Endometrium (tissue), 2 donors: ENCODE measurements at regions not wholly inside any gene's neighbourhood (a gene's known extent, or its start where the extent isn't known, plus 50 kb on each side); places are given as distances from the start of the nearest gene placed in this dataset.
"Not testable (repeated sequence)": the region's sequence is repeated elsewhere in the genome, so short reads cannot be mapped to it uniquely, and the experiment has no call there.

ENCODE experiments used
- FAIRE-seq: peaks from 2 replicates; lab custom pipeline; 2012; peaks lifted over from hg19 to GRCh38; lab: Jason Lieb, UNC
- donor health status: control.
- donor health status: control.

DNA sequence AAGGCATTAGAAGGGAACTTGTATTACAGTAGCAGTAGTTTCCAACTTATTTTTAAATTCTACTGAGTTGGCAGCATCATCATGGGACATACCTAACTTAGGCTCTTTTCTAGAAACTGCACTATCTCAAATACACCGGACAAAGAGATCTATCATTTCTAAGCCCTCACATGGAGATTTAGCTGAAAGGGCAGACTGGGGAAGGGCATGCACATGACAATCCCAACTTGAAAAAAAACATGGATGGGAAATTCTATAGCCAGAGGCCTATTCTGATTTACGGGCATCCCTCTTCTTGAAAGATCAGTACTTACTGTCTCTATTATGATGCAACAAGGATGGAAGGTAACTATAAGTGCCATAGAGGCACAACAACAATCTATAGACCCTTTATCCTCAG is 1328.6 kb downstream of the UQCRFS1 start:
- FAIRE-seq, result no peak

DNA sequence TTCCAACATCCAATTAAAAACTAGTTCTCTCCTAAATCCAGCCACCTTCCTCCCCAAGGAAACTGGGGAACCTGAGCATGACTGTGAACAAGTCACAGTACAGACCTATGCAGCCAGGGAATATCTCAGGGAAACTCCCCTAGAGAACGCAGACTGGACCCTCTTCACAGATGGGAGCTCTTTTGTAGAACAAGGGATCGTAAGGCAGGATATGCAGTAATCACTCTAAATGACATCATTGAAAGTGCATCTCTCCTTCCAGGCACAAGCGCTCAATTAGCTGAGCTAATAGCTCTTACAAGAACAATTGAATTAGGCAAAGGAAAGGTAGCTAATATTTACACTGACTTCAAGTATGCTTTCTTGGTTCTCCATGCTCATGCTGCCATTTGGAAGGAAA is 1331.7 kb downstream of the UQCRFS1 start:
- FAIRE-seq, result no peak

DNA sequence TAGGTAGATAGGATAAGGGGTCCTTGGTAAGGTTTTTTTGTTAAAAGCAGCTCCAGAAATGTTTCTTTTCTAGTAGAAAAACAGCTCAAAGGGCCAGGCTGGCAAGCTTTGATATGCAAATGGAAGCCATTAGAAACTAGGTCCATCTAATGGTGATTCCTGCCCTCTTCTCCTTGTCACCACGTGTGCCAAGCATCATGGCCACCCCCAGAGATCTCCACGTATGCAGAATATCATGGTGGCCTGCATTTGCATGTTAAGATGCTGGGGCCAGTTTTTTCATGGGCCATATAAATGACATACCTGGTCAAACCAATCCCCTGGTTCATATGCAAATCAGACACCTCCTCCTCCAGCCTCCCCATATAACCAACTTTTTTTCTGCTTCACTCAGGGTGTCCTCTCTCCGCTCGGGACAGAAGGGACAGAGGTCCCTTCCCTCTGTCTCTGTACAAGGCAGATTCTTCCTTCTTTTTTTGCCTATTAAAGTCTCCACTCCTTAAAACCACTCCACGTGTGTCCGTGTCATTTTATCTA is 1335.9 kb downstream of the UQCRFS1 start:
- no peak for FAIRE-seq

DNA sequence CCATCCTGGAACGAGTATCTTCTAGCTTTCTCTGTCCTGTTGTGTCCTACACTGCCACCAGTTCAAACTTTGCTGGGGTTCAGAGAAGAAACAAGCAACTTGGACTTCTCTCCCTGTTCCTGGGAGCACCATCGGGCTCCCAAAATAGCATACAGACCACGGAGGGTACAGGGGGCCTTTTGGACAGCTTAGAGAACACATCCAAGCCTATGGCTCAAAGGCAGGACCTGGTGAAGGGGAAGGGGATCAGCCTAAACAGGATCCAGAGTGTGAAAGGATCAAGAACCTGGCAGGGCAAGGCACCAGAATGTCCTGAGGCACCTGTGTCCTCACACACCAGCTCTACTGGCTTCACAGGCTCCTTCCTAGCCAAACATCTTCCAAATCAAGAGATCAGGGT is 1336.5 kb downstream of the UQCRFS1 start:
- FAIRE-seq, result no peak

DNA sequence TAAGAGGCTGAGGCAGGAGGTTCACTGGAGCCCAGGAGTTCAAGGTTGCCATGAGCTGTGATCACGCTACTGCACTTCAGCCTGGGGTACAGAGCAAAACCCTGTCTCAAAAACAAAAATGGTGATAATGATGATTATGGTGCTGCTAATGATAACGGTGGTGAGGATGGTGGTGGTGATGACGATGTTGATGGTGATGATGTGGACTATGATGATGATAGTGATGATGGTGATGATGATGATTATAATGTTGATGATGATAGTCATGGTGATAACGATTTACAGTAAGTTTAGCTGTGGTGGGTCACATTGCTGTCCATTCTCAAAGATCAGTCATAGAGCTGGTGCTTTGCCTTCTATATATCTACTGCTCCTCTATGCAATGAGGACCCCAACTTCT is 1340.6 kb downstream of the UQCRFS1 start:
- no peak for FAIRE-seq

DNA sequence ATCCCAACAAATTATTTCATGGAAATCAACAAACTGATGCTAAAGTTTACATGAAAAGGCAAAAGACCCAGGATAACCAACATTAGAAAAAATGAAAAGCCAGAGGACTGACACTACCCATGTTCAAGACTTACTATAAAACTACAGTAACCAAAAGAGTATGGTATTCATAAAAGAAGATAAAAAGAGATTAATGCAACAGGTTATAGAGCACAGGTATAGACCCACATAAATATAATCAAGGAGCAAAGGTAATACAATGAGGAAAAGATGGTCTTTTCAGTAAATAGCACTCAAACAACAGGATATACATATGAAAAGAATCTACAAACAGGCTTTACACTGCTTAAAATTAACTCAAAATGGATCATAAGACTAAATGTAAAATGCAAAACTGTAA is 1342.7 kb downstream of the UQCRFS1 start:
- no peak for FAIRE-seq

DNA sequence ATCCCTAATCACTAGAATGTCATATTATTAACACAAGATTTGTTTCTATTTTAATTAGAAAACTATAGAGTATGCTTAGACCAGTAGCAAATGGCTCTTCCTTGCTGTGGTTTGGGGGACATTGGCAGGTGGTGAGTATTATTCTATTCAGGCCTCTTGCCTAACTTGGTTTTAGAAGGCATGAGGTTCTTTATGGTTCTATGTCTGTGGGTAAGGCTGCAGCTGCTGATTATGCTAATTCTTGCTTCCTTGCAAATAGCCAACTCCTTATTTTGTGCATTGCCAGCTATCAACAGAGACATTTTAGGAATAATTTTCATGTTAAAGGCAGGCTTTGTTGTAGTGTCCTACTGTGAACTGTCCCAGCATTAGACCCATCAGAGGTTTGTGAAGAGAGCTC is 1344.9 kb downstream of the UQCRFS1 start:
- FAIRE-seq, result no peak

DNA sequence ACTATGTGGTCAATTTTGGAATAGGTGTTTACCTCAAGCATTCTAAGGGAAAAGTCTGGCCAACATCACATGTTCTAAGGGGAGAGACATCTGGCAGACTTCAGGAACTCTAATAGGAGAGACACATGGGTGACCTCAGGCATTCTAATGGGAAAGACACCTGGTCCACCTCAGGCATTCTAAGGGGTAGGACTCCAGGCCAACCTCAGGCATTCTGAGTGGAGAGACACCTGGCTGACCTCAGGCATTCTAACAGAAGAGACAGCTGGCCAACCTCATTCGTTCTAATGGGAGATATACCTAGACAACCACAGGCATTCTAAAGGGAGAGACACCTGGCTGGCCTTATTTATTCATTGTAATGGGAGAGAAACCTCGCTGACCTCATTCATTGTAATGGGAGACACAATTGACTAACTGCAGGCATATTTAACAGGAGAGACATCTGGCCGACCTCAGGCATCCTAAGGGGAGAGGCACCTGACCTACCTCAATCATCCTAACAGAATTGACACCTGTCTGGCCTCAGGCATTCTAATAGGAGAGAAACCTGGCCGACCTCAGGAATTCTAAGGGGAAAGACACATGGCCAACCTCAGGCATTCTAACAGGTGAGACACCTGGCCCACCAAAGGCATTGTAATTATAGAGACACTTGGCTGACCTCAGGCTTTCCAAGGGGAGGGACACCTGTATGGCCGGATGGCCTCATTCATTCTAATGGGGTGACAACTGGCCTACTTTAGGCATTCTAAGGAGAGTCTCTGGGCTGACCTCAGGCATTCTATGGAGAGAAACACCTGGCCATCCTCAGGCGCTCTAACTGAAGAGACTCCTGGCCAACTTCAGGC is 1346.8 kb downstream of the UQCRFS1 start:
- FAIRE-seq, result no peak

DNA sequence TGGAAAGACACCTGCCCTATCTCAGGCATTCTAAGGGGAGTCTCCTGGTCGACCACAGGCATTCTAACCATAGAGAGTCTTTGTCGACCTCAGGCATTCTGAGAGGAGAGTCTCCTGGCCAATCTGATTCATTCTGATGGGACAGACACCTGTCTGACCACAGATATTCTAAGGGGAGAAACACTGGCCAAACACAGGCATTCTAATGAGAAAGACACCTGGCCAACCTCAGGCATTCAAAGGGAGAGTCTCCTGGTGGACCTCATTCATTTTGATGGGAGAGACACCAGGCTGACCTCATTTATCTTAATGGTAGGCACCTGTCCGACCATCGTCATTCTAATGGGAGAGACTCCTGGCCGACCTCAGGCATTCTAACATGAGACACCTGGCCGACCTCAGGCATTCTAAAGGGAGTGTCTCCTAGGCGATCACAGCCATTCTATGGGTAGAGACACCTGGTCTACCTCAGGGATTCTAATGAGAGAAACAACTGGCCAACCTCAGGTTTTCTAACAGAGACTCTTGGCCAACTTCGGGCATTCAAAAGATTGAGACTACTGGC is 1351.5 kb downstream of the UQCRFS1 start:
- no peak for FAIRE-seq

DNA sequence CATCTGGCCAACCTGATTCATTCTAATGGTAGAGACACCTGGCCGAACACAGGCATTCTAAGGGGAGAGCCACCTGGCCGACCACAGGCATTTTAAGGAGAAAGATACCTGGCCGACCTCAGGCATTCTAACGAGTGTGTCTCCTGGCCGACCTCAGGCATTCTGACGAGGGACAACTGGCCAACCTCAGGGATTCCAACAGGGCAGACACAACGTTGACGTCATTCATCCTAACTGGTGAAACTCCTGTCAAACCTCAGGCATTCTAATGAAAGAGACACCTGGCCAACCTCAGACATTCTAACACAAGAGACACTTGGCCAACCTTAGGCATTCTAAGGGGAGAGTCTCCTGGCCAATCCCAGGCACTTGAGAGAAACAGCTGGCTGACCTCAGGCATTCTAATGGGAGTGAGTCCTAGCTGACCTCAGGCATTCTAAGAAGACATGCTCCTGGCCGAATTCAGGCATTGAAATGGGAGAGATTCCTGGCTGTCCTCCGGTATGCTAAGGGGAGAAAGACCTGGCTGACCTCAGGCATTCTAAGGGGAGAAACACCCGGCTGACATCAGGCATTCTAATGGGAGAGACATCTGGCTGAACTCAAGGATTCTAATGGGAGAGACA is 1352.5 kb downstream of the UQCRFS1 start:
- no peak for FAIRE-seq

DNA sequence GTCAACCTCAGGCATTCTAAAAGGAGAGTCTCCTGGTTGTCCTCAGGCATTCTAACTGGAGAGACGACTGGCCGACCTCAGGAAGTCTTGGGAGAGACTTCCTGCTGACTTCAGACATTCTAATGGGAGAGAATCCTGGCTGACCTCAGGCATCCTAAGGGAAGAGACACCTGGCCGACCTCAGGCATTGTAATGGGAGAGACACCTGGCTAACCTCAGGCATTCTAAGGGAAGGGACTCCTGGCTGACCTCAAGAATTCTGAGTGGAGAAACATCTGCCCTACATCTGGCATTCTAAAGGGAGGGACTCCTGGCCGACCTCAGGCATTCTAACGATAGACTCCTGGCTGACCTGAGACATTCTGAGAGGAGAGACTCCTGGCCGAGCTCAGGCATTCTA is 1353.3 kb downstream of the UQCRFS1 start:
- FAIRE-seq, result no peak

DNA sequence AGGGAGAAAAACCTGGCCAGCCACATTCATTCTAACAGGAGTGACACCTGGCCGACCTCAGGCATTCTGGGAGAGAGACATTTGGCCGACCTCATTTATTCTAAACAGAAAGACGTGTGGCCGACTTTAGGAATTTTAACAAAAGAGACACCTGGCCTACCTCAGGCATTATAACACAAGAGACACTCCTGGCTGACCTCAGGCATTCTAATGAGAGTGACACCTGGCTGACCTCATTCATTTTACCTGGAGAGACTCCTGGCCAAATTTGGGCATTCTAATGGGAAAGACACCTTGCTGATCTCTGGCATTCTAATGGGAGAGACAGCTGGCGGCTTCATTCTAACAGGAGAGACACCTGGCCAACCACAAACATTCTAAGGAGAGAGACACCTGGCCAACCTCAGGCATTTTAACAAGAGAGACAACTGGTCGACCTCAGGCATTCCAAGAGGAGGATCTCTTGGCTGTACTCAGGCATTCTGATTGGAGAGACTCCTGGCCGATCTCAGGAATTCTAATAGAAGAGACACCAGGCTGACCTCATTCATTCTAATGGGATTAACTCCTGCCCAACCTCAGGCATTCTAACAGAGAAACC is 1353.9 kb downstream of the UQCRFS1 start:
- FAIRE-seq, result no peak

DNA sequence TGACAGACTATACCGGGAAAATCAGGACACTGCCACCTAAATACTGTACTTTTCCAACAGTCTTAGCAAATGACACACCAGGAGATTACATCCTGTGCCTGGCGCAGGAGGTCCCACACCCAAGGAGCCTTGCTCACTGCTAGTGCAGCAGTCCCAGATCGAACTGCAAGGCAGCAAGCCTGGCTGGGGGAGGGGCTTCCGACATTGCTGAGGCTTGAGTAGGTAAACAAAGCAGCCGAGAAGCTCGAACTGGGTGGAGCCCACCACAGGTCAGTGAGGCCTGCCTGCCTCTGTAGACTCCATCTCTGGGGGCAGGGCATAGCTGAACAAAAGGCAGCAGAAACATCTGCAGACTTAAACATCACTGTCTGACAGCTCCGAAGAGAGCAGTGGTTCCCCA is 1360.0 kb downstream of the UQCRFS1 start:
- not testable (repeated sequence) for FAIRE-seq

DNA sequence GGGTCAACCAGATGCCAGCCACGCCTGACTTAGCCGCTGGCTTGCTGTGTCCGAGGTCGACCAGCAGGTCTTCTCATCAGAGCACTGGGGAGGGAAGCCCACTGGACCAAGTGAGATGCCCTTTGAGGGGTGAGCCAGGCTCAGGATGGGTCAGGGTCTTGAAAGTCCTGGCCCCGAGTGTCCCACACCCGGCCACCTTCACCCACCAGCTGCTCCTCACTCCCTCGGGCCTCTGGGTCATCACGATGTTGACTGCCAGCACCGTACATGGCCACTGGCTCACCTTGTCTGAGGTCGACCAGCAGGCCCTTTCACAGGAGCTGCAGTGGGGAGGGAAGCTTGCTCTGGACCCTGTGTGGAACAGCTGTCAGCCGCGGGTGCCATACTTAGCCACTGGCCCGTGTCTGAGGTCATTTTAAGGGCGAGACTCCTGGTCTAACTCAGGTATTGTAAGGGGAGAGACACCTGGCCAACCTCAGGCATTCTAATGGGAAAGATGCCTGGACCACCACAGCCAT is 1361.3 kb downstream of the UQCRFS1 start:
- FAIRE-seq, result no peak

DNA sequence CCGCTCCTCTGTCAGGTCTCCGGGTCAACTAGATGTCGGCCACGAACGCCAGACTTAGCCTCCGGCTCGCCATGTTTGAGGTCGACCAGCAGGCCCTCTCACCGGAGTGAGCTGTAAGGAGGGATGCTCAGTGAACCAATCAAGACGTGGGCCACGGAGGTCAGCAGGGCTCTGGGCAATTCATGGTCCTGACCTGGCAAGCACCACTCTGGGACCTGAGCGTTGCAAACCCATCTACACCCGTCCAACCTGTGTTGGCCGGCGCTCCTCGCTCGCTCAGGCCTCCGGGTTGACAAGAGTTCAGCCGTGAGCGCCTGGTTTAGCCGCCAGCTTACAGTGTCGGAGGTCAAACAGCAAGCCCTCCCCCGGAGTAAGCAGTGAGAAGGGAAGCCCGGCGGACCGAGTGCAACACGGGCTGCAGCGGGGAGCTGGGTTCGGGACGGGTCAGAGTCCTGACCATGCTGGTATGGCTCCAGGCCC is 1361.9 kb downstream of the UQCRFS1 start:
- no peak for FAIRE-seq

DNA sequence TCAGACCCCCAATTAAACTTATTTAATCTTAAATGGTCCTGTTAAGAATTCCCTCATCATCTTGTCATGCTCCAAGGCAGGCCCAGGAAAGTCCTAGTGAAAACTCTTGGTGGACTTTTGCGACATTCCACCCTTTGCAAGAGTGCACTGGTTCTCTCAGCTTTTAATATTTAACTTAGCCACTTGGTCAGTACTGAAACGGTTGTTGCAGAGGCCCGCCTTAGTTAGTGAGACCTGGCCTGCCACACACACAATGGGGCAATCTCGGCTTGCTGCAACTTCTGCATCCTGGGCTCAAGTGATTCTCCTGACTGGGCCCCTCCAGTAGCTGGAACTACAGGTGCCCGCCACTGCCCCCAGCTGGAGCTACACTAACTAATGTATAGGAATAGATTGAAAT is 1366.0 kb downstream of the UQCRFS1 start:
- no peak for FAIRE-seq

DNA sequence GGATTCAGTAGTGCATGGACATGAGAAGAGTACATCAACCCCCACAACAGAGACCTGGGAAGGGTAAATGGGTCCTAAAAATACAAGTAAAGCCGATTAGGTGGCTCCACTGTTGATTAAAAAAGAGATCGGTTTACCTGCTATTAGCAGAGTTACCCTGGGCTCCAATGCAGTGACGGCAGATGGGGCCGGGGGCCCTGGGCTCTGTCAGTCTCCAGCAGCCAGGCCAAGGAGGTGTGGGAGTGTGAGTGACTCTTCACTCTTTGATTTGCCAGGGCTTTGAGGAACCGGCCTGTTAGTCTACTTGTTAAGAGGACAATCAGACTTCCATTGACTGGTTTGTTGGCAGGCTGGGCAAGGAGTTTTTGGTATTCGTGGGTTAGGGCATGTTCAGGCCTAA is 1368.7 kb downstream of the UQCRFS1 start:
- no peak for FAIRE-seq

DNA sequence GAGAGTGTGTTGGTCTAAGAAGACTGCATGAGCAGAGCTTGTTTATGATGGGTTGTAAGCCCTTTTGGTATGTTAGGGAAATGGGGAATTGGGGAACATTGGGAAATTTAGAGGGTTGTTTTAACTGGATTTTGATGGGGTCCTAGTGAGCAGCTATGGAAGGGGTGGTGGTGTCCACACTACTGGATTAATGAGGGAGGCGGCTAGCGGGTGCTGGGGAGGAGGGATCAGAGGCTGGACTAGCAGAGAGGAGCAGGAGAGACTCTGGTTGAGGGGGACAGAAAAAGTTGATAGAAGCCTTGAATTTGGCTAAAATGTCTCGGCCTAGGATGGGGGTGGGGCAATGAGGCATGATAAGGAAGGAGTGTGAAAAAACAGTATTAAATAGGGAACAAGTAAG is 1369.1 kb downstream of the UQCRFS1 start:
- FAIRE-seq, result no peak

DNA sequence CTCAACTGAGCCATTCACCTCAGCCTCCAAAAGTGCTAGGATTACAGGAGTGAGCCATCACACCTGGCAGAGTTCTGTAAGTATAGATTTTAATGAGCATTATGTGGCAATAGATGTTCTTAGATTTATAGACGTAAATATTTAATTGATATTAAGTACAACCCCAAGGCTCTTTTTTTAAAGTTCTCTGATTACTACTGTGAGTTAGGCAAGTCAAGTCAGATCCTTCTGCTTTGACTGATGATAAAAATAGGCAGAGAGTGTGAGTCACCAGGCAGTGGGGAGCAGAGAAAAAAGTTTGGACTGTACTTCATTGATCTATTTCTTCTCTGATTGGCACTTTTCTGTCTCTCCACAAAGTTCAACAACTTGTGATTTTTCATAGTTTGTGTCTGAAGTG is 1379.9 kb downstream of the UQCRFS1 start:
- FAIRE-seq, result no peak

DNA sequence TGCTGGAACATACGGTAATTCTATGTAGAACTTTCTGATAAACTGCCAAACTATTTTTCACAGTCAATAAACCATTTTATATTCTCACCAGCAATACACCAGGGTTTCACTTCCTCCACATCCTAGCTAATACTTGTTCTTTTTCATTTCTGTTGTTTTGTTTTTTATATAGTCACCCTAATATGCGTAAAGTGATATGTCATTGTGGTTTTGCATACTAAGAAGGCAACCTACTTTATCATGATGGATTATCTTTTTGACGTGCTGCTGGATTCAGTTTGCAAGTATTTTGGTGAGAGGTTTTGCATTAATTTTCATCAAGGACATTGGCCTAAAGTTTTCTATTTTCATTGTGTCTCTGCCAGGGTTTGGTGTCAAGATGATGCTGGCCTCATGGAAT is 1384.1 kb downstream of the UQCRFS1 start:
- FAIRE-seq, result no peak

DNA sequence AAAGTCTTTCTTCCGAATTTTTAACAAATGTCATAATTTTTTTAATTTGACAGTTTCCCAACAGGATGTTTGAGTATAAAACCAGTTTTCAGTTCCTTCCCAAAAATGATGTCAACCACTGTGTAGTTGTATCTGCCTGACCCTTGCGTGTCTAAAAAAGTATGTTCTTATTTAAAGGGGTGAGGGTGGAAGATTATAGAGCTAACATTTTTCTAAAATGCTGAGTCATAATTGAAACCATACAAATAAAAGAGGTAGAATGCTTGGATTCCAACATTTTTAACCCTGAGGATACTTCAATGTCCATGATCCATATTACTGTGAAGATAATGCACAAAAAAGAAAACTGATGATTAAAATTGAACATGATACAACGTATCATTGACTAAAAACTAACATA is 1388.8 kb downstream of the UQCRFS1 start:
- no peak for FAIRE-seq

DNA sequence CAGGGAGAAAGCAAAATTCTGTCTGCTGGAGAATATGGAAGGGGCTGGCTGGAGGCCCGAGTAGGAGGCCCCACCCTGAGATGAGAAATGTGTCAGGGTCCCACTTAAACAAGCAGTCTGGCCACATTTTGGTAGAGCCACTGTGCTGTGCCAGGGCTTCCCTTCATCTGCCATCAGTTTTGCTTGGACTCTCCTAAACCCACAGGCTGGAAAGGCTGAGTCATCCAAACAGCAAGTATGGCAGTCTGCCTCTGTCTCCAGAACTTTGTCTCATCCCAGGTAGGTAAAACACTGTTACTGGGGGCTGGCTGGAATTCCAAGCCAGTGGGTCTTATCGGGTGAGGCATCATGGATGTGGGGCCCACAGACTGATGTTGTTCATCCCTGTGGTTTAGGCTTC is 1390.6 kb downstream of the UQCRFS1 start:
- FAIRE-seq, result no peak
